GM19035 (cell line): ENCODE measurements at regions not wholly inside any gene's neighbourhood (a gene's known extent, or its start where the extent isn't known, plus 50 kb on each side); places are given as distances from the start of the nearest gene placed in this dataset.
"Not testable (repeated sequence)": the region's sequence is repeated elsewhere in the genome, so short reads cannot be mapped to it uniquely, and the experiment has no call there.

Experiments
- ATAC-seq: cut with Tn5 transposase; IDR thresholded peaks from one replicate; pipeline ENCODE4 v1.9.1; 2021; ENCODE audit not compliant: unreplicated experiment

DNA sequence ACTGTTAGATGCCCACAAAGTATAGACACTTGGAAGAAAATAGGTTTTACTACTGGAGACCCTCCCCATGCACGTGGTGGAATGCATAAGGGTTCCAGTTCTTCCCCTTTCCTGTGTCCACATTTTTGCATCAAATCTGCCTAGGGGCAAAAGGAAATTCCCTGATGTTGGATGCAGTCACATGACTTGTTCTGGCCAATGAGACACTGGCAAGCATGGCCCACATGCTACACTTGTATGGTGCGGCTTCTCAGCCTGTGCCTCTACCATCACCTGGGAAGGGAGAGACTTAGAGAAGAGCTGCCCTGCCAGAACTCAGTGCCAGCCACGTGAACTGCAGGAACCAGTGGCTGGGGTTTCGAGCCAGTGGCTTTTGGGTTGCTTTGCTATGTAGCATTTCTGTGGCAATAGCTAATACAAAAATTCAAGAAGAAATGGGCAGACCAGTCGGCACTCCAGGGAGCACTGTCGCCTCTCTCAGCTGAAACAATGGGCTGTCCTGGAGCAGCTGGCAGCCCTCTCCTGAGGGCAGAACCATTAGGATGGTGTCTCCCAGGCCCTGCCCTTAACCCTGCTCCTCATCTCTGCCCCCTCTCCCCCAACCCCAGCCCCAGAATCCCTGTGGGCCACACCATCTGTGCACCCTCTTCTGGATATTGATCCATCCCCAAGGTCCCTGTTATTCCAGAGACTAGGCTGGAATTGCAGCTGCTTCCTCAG is 634.0 kb downstream of the UQCRFS1 start:
- no peak for ATAC-seq

DNA sequence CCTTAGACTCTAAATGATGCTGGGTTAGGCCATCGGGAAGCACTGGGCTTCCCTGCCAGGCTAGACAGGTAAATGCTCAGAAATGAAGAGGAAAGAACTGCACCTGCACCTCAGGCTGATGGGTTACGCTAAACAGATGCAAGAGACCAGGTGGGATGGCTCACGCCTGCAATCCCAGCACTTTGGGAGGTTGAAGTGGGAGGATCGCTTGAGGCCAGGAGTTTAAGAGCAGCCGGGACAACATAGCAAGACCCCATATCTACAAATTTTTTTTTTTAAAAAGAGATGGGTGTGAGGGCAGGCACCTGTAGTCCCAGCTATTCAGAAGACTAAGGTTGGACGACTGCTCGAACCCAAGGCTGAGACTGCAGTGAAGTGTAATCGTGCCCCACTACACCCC is 634.7 kb downstream of the UQCRFS1 start:
- ATAC-seq = no peak

DNA sequence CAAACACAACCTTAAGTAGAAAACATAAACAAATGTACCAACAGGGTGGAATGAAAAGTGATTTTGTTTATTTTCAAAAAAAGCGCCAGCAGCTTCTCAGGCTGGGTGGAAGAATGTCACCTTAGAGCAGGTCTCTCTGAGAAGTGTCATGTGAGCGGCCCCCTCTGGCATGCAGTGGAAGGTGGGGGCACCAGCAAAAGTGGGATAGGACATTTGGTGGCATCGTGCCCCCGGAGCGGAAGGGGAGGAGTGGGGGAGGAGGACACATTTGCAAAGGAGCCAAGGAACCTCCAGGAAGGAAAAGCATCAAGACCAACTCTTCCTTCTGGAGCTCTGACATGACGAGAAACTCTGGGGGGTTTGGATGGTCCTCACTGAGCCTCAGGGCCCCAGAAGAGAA is 635.3 kb downstream of the UQCRFS1 start:
- ATAC-seq = no peak

DNA sequence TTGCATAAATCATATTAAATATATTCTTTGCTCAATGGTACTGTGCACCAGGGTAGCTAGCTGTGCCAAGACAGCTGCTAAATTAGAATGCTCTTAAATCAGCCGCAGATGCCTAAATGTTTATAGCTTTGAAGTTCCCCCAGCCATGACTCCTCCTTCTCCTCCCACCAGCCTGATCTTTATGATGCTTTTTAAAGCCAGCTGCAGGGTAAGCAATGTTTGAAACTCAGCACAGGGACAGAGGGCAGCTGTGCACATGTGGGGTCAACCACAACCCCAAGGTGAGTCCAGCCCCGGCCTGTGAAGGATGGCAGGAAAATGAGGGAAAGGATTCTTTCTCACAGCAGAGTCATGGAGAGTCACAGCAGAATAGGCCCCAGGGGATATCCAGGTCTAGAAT is 635.7 kb downstream of the UQCRFS1 start:
- ATAC-seq = no peak

DNA sequence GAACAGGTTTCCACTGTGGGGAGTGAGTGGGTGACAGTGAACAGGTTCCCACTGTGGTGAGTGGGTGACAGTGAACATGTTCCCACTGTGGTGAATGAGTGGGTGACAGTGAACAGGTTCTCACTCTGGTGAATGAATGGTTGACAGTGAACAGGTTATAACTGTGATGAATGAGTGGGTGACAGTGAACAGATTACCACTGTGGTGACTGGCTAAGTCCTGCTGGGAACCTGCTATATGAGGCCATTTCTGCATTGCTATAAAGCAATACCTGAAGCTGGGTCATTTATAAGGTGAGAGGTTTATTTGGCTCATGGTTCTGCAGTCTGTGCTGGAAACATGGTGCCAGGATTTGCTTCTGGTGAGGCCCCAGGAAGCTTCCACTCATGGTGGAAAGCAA is 637.1 kb downstream of the UQCRFS1 start:
- no peak for ATAC-seq

DNA sequence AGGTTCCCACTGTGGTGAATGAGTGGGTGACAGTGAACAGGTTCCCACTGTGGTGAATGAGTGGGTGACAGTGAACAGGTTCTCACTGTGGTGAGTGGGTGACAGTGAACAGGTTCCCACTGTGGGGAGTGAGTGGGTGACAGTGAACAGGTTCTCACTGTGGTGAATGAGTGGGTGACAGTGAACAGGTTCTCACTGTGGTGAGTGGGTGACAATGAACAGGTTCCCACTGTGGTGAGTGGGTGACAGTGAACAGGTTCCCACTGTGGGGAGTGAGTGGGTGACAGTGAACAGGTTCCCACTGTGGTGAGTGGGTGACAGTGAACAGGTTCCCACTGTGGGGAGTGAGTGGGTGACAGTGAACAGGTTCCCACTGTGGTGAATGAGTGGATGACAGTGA is 637.6 kb downstream of the UQCRFS1 start:
- not testable (repeated sequence) for ATAC-seq

DNA sequence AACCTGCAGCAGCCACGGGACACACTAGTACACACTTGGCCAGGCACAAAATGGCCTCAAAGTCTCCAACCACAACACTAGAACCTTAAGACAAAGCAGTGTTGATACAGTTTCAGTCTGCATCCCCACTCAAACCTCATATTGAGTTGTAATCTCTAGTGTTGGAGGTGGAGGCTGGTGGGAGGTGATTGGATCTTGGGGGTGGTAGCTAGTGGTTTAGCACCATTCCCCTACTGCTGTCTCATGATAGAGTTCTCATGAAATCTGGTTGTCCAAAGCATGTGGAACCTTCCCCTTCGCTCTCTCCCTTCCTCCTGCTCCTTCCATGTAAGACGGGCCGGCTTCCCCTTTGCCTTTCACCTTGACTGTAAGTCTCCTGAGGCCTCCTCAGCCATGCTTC is 638.7 kb downstream of the UQCRFS1 start:
- no peak for ATAC-seq

DNA sequence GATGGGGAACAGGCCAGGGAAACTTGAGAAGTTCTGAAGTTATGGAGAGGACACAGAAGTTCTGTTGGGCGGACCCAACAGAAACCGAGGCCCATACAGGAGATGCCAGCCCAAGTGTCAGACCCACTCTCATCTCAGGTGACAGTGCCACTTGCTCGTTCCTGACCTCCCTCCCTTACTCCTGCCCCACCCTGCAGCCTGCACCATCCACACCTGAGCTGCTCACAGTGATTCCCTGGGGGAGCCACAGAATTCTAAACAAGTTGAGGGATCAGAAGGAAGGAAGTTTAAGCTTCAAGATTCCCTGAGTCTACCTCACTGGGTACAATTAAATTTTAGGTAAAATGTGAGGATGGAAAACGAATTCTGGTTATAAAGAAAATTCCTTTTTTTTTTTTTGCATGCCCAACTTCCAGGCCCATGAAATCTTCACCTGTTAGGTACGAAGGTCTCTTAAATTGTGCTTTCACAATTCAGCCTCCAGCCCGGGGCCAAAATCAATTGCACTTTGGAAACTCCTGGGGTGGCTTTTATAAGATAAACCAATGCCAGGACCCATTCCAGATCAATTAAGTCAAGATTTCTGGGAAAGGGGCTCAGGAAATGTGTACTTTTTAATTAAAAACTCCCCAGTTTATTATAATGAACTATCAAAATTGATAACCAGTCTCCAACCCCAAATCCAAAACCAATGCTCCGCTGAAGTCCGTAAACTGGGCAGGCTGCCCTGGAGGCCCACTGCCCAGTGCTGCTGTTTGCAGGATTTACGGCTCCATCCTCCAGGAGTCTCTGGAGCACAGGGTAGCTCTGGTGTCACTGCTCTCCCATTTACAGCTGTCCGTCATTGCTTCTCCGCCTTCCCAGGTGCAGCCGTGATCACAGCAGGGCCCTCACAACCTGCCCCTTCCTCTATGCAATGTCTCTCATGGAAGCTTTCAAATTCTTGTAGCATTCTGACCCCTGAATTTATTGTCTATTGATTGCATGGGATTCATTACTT is 643.5 kb downstream of the UQCRFS1 start:
- ATAC-seq = no peak

DNA sequence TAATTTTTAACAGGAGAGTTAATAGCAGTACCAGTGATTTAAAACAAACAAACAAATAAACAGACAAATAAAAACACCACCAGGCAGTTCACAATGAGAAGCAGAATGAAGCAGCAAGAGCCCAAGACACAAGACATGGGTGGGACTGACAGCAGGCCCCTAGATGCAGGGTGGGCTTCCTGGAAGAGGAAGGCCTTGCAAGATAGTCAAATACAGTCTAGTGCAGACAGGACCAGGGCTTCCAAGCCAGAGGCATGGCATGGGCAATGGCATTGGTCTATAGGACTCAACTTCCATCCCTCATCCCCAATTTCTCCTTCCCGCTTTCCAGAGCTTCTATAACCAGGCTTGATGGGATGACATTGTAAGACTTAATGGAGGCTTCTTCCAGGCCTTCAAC is 645.1 kb downstream of the UQCRFS1 start:
- no peak for ATAC-seq

DNA sequence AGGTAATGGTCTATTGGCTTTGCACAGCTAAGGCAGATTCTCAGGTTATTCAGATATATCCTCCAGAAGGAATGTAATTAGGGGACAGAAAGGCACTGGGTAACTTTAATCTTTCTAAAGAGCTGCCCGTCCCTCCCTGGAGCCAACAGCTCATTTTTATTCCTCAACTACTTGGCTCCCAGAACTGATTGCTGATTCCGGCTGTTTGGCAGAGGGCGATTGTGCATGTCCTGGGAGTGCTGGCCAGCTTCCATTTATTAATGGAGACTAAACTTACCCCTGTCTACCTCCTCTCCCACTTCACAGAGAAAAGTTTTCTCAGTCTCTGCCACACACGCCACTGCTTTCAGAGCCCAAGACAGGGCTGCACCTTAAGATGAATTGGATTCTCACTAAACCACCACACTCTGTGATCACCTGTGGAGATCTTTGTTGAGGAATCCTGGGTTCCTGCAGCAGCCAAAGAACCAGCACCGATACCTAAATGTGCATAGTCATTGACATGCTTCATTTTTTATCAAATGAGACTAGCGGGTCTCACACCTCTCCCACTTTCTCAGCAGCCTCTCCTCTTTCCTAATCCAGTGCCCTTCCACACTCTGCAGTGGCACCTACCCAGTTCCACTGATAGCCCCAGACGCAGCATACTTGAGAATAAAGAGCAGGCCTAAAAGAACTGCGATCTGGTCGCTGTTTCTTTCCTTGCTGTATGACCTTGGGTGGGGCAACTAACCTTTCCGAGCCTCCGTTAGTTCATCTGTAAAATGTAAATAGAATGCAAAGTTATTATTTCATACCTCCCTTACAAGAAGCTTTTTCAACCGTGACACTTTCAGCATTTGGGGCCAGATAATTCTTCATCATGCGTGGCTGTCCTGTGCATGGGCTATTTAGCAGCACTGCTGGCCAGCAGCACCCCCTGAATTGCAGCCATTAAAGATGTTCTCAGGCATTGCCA is 648.7 kb downstream of the UQCRFS1 start:
- no peak for ATAC-seq

DNA sequence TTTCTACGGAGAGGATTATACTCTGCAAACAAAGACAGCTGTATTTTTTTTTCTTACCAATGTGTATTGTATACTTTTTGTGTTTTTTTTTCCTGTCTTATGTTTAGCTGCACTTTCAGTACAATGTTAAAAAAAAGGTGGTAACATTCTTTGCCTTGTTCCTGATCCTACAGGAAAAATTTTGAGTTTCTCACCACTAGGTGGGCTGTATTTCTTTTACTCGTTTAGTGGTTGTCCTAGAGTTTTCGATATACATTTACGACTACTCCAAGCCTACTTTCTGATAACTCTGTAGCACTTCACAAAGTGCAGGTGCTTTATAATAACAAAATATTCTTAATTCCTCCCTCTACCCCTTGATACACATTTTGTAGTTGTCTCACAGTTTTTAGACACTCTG is 652.2 kb downstream of the UQCRFS1 start:
- ATAC-seq = no peak

DNA sequence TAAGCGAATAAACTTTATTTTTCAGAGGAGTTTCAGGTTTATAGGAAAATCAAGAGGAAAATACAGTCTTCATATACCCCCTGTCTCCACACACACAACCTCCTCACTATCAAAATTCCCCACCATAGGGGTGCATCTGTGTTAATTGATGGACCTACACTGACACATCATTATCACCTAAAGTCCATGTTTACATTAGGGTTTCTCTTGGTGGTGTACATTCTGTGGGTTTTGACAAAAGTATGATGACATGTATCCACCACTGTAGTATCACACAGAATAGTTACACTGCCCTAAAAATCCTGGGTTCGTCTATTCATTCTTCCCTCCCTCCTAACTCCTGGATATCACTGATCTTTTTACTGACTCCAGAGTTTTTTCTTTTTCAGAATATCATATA is 654.2 kb downstream of the UQCRFS1 start:
- no peak for ATAC-seq

DNA sequence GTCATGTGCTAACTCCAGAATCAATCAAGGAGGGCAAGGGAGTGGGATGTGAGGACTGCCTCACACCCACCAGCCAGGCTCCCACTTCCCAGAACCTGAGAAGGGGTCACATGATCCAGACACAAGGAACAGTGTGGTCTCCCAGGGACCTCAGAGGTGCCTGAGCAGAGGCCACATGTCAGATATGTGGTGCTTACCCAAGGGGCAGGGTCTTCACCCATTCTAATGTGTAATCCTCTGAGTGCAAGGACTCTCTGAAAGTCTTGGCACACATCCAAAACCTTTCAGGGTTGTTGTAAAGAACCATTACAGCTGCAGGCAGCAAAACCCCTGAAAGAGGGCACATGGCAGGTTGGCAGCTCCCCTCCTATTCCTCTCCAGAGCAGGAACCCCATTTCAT is 656.6 kb downstream of the UQCRFS1 start:
- no peak for ATAC-seq

DNA sequence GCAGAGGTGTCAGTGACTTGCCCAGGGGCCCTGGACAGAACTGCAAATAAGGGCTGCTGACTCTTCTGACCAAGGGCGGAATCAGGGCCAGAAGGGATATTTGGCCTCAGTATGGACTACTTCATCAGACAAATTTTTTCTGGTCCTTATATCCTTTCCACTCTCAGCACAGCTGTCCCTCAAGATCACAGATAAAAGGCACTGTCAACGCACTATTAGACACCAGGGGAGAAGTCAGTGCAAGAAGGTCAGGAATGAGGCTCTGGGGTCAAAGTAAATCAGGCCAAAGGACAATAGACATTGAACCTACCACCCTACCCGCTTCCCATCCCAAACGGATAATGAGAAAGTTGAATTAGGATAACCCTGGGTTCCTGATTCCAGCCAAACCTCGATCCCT is 657.6 kb downstream of the UQCRFS1 start:
- no peak for ATAC-seq

DNA sequence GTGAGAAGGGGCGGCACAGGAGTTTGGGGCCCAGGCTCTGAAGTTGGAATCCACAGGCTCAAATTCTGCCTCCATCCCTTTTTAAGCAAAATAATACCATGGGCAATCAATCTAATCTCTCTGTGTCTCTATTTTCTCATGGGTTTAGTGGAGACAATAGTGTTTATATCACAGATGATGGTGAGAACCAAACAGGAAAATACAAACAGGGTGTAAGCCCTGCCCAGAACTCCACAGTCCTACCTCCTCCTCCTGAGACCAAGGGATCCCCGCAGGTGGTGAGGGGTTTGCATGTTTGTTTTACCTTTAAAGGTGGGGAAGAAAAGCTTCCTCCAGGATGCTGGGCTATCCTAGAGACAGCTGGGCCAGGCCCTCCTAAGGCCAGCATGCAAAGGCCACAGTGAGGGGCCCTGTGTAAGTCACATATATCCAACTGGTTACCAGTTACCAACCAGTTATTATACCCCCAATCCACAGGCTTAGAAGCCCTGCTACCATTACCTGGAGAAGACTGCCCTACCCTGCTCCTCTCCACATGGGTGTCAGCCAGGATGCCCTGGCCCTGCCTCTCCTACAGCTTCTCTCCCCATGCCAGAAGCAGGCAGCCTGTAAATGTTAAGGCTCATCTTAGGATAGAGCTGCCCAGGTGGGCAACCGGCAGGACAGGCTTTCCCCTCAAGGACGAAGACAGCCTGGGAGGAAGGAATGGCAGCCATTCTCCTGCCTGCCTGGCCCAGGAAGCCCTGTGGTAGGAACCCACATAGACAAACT is 658.4 kb downstream of the UQCRFS1 start:
- no peak for ATAC-seq

DNA sequence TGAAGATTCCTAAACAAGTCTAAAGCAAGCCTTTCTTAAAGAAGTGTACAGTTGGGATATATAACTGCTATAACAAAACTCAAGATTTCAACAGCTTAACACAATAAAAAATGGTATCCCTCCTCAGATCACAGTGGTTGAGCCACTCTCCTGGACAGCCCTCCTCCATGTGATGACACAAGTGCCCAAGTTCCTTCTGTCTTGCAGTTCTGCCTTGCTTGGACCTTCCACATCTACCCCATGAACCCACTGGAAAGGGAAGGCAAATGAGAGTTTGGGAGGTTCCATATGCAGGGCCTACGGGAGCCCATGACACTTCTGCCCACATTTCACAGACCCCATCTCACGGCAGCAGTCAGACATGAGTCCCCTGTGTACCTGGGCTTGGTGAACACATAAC is 659.2 kb downstream of the UQCRFS1 start:
- ATAC-seq = no peak

DNA sequence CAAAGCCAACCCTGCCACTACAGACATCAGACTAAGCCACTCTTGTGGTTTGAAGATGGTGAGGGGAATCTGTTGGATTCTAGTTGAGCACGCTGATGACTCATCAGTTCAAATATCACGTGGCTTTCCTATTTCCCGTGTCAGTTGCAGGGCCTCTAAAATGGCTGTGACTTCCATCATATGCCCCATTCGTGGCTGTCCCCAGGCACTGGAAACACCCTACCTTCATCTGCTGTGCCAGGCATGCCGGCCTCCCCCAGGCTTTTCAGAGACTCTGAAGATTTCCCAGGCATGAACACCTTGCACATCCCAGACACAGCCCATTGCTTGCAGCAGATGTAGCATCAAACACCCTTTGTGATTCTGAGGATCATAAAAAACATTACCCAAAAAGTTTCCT is 659.9 kb downstream of the UQCRFS1 start:
- no peak for ATAC-seq

DNA sequence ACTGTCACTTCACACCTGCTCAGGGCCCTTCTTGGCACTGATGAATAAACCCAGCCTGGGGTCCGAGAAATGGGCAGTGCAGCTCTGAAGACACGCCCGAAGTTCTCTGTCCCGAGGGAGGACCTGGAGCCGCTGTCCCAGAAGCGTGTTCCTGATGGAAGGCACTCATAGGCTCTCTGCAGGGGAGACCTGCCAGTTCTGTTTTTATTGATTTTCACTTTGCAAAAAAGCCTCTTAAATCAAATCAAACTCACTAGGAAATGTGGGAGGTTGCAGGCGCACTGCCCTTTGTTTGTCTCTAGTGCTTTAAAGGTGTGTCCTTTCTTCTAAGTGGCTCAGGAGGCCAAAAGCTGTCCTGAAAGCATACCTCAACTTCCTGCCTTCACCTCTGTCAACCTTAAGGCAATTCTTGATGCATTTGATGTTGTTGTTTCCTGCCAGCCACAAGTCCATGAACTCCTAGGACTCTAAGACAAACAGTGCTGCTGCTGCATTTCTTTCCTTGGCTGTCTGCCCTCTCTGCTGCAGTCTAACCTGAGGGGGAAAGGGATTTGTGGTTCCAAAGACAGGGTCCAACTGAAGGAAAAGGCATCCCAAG is 663.2 kb downstream of the UQCRFS1 start:
- ATAC-seq = no peak

DNA sequence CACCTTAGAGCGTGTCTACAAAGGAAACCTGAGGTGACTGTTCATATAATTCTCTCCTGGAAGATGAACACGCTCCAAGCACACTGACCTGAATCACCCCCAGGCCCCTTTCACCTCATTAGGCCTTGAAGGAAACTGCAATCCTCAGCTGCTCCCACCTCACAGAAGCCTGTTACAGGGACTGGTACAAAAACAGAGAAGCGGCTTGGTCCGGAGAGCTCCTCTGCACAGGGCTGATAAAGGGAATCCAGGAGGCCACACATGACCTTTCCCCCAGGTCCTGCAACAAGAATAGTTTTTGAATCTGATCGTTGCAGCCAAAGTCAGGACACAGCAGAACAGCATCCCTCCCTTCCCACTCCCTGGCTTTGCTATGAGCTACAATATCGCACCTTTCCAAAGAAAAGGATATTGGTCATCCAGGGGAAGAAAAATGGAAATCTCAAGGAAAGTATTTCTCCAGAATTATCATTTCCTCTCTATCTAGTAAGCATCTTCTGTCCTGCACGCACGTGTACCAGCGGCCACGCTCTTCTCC is 666.7 kb downstream of the UQCRFS1 start:
- ATAC-seq = no peak

DNA sequence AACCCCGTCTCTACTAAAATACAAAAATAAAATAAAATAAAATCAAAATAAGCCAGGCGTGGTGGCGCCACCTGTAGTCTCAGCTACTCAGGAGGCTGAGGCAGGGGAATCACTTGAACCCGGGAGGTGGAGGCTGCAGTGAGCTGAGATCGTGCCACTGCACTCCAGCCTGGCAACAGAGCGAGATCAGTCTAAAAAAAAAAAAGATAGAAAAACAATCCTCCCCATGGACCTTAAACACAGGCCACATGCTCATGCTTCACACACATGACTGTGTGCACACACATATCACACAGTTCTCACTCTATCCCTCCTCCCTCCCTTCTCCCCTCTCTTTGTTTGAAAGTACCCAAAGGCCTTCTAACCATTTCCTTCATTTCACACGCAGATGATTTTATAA is 667.6 kb downstream of the UQCRFS1 start:
- ATAC-seq = not testable (repeated sequence)
